Vagina (tissue), 2 donors: ENCODE measurements at regions not wholly inside any gene's neighbourhood (a gene's known extent, or its start where the extent isn't known, plus 50 kb on each side); places are given as distances from the start of the nearest gene placed in this dataset.

Source experiments
- POLR2A ChIP-seq, 2 donors: fragments of 450-650 bp; IDR thresholded peaks; one replicate each; pipeline ENCODE4 v1.6.1; 2017; ENCODE audit warnings: antibody characterized with exemption in 2 of 2, mild to moderate bottlenecking in 2 of 2, moderate library complexity in 2 of 2
- POLR2AphosphoS5 ChIP-seq, 2 donors: sonication (generic); formaldehyde crosslinking; IDR thresholded peaks; one replicate each; pipeline ENCODE4 v1.9.0; 2017; ENCODE audit warnings: antibody characterized with exemption in 2 of 2, mild to moderate bottlenecking in 2 of 2, low read depth in 1 of 2; ENCODE audit not compliant: insufficient read depth in 1 of 2
- TF ChIP-seq, protein P1 (sequence below), 3 experiments: fragments of 450-650 bp in 2 of 3; fragments of 200-600 bp in 1 of 3; sonication (generic) in 1 of 3; IDR thresholded peaks; one replicate each; pipeline ENCODE4 v1.5.1; 2017 to 2019; ENCODE audit warnings: antibody characterized with exemption in 3 of 3, mild to moderate bottlenecking in 2 of 3, moderate library complexity in 2 of 3

- TF ChIP-seq, protein P1, sequence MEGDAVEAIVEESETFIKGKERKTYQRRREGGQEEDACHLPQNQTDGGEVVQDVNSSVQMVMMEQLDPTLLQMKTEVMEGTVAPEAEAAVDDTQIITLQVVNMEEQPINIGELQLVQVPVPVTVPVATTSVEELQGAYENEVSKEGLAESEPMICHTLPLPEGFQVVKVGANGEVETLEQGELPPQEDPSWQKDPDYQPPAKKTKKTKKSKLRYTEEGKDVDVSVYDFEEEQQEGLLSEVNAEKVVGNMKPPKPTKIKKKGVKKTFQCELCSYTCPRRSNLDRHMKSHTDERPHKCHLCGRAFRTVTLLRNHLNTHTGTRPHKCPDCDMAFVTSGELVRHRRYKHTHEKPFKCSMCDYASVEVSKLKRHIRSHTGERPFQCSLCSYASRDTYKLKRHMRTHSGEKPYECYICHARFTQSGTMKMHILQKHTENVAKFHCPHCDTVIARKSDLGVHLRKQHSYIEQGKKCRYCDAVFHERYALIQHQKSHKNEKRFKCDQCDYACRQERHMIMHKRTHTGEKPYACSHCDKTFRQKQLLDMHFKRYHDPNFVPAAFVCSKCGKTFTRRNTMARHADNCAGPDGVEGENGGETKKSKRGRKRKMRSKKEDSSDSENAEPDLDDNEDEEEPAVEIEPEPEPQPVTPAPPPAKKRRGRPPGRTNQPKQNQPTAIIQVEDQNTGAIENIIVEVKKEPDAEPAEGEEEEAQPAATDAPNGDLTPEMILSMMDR (IDR thresholded peaks at IDR 0.05) = no peak
- TF ChIP-seq POLR2AphosphoS5 (IDR thresholded peaks at IDR 0.05; ENCODE audit: insufficient read depth in 1 of 2, low read depth in 1 of 2) = no peak
- TF ChIP-seq POLR2A (IDR thresholded peaks at IDR 0.05) = no peak
These were observed 146.5 kb upstream of the DTNBP1 start for GRCh38 chr6:15809367-15809766.
